ENCODE measurements at regions not wholly inside any gene's neighbourhood (a gene's known extent, or its start where the extent isn't known, plus 50 kb on each side); places are given as distances from the start of the nearest gene placed in this dataset.
"Not testable (repeated sequence)": the region's sequence is repeated elsewhere in the genome, so short reads cannot be mapped to it uniquely, and the experiment has no call there.

DNA sequence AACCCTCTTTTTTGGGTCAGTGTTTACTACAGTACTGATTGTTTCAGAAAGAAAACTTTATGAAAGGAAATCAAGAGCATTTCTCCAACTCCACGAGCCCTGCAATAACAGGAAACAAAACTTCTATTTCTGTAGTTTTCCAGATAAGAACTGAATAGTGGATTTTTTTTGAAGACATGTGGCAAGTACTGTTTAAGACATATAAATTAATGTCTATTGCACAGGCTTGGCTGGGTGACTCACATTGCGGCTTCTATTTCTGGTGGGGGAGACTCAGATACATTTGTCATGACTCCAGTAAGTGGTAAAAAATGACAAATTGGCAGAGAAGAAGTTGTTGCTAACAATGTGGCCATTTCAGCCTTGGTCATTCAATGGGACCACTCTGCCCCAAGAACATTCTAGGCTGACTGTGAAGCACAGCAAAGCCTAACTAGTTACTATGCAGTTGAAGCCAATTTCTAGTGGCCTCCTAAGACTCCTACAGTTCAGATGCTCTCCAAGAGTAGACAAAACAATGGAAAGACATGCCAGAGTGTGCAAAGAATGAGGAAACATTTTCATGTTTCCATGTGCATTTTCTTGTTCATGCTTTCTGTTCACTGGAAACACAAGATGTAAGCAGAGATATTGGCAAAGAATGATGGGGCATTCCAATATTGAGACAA lies 200.9 kb downstream of the EDN1 start:
- DNase-seq (ENCODE audit: low spot score in 2 of 2), result no peak
- TF ChIP-seq POLR2AphosphoS5 (IDR thresholded peaks at IDR 0.05) (no peak), POLR2A (IDR thresholded peaks at IDR 0.05) (no peak)
- TF ChIP-seq, protein P1, sequence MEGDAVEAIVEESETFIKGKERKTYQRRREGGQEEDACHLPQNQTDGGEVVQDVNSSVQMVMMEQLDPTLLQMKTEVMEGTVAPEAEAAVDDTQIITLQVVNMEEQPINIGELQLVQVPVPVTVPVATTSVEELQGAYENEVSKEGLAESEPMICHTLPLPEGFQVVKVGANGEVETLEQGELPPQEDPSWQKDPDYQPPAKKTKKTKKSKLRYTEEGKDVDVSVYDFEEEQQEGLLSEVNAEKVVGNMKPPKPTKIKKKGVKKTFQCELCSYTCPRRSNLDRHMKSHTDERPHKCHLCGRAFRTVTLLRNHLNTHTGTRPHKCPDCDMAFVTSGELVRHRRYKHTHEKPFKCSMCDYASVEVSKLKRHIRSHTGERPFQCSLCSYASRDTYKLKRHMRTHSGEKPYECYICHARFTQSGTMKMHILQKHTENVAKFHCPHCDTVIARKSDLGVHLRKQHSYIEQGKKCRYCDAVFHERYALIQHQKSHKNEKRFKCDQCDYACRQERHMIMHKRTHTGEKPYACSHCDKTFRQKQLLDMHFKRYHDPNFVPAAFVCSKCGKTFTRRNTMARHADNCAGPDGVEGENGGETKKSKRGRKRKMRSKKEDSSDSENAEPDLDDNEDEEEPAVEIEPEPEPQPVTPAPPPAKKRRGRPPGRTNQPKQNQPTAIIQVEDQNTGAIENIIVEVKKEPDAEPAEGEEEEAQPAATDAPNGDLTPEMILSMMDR (IDR thresholded peaks at IDR 0.05), result no peak

DNA sequence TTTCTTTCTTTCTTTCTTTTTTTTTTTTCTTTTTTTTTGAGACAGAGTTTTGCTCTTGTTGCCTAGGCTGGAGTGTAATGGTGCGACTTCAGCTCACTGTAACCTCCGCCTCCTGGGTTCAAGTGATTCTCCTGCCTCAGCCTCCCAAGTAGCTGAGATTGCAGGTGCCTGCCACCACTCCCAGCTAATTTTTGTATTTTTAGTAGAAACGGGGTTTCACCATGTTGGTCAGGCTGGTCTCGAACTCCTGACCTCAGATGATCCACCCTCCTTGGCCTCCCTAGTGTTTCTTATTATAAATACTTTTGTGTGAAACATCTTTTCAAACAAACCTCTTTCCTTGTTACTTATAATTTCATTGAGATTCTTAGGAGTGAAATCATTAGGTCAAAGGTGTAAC lies 202.8 kb downstream of the EDN1 start:
- H3K9me3 ChIP-seq; DNase-seq (ENCODE audit: low spot score in 2 of 2); H3K27me3 ChIP-seq; H3K27ac ChIP-seq; intact Hi-C loops (cut with DNase I; ENCODE audit: low total_unique reads); H3K4me3 ChIP-seq; H3K4me1 ChIP-seq; H3K36me3 ChIP-seq: not testable (repeated sequence)

More for the DNA sequence above, 200.9 kb downstream of the EDN1 start:
- H3K4me3 ChIP-seq, result no peak overlapping the region
- intact Hi-C loops (cut with DNase I; ENCODE audit: low total_unique reads), result no loop called here
- H3K27ac ChIP-seq, result no peak overlapping the region
- no peaks in the 10 kb centered on the region for H3K36me3 ChIP-seq
- H3K27me3 ChIP-seq, result no peaks in the 10 kb centered on the region
- H3K4me1 ChIP-seq, result no peaks in the 10 kb centered on the region
- no peaks in the 10 kb centered on the region for H3K9me3 ChIP-seq

DNA sequence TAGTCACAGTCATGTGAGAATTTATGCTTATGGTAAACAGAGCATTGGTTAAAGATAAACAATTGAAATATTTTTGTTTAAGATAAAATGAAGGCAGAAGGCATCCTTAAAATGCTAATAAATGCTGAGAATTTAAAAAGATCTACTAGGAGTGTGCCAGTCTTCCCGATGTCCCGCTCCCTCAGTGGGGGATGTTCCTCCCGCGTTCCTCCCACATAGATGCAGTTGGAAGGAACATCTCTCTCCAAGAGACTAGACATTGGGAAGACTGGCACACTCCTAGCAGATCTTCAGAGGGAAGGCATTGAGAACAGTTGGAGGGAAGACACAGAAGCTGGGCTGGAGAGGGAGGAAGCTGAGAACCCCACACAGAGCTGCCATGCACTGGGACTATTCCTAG lies 203.3 kb downstream of the EDN1 start:
- TF ChIP-seq, protein P1 (IDR thresholded peaks at IDR 0.05), result no peak
- TF ChIP-seq POLR2AphosphoS5 (IDR thresholded peaks at IDR 0.05), result no peak
- TF ChIP-seq POLR2A (IDR thresholded peaks at IDR 0.05), result no peak
- intact Hi-C loops (cut with DNase I; ENCODE audit: low total_unique reads), result no loop called here

DNA sequence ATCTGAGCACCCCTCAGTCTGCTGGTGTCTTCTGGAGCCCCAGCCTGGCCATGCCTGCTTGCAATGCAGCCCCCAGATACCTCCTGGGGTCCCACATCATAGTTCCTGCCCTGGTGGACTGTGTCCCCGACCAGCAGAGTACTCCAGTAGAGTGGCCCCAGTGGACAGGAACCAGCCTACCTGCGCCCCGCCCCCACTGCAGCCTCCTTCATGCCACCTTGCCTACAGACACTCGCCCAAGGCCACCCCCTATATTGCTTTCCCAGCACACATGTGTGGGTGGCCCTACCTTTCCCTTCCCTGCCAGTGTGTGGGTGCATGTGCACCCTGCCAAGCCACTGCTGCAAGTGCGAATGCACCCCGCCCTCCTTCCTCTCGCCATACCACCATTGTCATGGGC lies 204.0 kb downstream of the EDN1 start:
- Histone ChIP-seq H3K9me3 (no peaks in the 10 kb centered on the region), H3K4me3 (no peak overlapping the region), H3K27ac (no peak overlapping the region), H3K4me1 (no peaks in the 10 kb centered on the region), H3K36me3 (no peaks in the 10 kb centered on the region), H3K27me3 (no peaks in the 10 kb centered on the region)
- TF ChIP-seq POLR2AphosphoS5 (IDR thresholded peaks at IDR 0.05), result no peak
- TF ChIP-seq, protein P1 (IDR thresholded peaks at IDR 0.05), result no peak
- no peak for TF ChIP-seq POLR2A (IDR thresholded peaks at IDR 0.05)
- intact Hi-C loops (cut with DNase I; ENCODE audit: low total_unique reads), result no loop called here
- DNase-seq (ENCODE audit: low spot score in 2 of 2), result no peak

More for the DNA sequence above, 203.3 kb downstream of the EDN1 start:
- Histone ChIP-seq H3K4me1 (no peaks in the 10 kb centered on the region), H3K27me3 (no peaks in the 10 kb centered on the region), H3K36me3 (no peaks in the 10 kb centered on the region), H3K27ac (no peak overlapping the region), H3K4me3 (no peak overlapping the region), H3K9me3 (no peaks in the 10 kb centered on the region)
- DNase-seq (ENCODE audit: low spot score in 2 of 2), result no peak

DNA sequence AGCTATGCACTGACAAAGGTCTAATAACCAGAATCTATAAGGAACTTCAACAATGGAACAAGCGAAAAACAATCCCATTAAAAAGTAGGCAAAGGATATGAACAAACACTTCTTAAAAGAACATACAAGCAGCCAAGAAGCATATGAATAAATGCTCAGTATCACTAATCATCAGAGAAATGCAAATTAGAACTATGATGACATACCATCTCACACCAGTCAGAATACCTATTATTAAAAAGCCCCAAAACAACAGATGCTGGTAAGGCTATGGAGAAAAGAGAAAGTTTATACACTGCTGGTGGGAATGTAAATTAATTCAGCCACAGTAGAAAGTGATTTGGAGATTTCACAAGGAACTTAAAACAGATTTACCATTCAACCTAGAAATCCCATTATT lies 211.8 kb downstream of the EDN1 start:
- Histone ChIP-seq H3K27me3 (no peaks in the 10 kb centered on the region), H3K9me3 (no peaks in the 10 kb centered on the region), H3K27ac (no peak overlapping the region), H3K4me1 (no peaks in the 10 kb centered on the region), H3K36me3 (no peaks in the 10 kb centered on the region), H3K4me3 (no peak overlapping the region)
- intact Hi-C loops (cut with DNase I; ENCODE audit: low total_unique reads), result no loop called here
- no peak for TF ChIP-seq POLR2A (IDR thresholded peaks at IDR 0.05)
- TF ChIP-seq, protein P1 (IDR thresholded peaks at IDR 0.05), result no peak
- no peak for TF ChIP-seq POLR2AphosphoS5 (IDR thresholded peaks at IDR 0.05)
- no peak for DNase-seq (ENCODE audit: low spot score in 2 of 2)

All from breast epithelium (tissue), 4 donors.